NCI-H510A (cell line): ENCODE measurements at regions not wholly inside any gene's neighbourhood (a gene's known extent, or its start where the extent isn't known, plus 50 kb on each side); places are given as distances from the start of the nearest gene placed in this dataset.

Experiments used
- DNase-seq: peaks from one replicate; lab custom pipeline; 2025; lab: John Stamatoyannopoulos, UW

DNA sequence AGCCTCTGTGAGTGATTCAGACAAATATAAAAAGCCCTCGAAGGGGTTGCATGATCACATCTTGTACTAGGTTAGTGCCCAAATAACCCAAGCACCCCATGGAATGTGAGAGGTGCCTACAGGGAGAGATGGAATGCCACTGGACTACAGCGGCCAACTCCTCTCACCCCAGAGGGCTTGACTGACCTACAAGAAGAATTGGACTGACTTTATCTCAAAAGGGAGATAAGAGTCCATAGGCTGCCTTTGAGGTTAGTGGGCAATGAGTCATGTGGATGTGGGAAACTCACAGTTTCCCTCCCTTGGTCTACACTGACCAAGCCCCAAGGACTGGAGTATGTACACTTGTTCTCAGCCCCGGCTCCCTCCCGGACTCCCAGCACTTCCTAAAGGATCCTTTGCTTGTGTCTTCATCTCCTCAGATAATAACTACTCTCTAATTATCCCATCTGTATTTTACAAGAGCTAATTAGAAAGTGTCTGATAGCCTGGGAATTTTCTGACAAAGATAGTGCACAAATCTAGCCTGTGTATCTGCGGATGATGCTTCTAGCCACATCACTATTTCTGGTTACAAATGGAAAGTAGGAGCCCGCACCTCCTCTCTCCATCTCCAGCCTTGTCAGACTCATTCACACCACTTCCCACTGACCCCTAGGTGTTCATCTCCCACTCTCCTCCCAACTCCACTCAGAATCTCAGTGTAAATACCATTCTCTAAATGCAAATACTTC, 547.8 kb upstream of the TBL1XR1 start:
- DNase-seq, result no peak

- no peak for DNase-seq
Measured at GRCh38 chr3:177745607-177746005, 548.3 kb upstream of the TBL1XR1 start.

- DNase-seq, result no peak
Measured at GRCh38 chr3:177746337-177746933, 549.2 kb upstream of the TBL1XR1 start.

DNA sequence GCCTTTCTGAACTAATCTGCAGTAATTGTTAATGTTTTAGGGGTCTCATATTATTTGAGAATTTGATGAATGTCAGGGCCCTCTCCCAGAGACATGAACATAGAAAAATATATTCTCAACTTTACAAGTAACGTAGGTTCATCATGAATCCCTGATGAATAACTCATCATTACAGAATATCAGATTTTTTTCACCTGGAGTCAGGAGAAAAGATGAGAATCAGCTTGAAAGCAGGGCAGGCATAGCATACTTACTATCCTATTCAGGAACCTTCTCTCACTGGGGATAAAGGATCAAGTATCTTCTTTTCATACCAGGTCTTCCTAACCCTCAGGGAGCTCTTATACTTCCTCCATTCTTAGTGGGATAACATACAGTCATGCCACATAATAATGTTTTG, 552.6 kb upstream of the TBL1XR1 start:
- no peak for DNase-seq

GRCh38 chr3:177750436-177750835, 553.2 kb upstream of the TBL1XR1 start:
- DNase-seq, result no peak

DNA sequence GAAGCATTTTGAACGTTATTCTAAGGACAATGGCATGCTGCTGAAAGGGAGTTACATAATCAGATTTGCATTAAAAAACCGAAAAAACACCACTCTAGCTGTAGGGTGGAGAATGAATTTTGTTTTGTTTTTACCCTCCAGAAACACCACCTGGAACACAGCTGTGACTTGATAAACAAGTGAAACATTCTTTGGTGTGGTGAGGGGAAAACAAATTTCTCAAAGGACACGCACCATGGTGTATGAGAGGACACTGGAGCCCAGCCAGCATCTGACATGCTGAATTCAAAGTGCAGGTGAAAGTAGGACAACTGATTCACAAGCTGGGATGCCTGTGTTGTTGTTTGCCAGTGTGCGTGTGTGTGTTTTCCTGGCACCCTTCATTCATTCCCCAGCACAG, 554.5 kb upstream of the TBL1XR1 start:
- no peak for DNase-seq

DNA sequence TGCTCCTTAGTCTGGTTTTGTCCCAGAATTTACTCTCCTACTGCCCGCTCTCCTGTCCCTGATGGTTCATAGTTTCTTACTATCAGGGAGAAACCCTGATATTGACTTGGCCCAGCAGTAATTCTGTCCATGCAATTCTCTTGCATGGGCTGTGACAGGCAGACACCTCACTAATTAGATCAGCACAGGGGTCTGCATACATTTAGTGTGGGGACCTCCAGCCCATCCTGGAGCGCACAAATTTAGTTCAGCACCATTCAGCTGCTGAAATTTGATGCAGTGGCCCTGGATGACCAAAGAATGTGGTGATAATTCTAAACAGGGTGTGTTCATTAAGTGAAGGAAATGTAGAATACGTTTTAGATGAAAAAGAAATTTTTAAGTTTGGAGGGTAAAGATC, 555.5 kb upstream of the TBL1XR1 start:
- no peak for DNase-seq

GRCh38 chr3:177753451-177754155, 556.3 kb upstream of the TBL1XR1 start:
- no peak for DNase-seq

DNA sequence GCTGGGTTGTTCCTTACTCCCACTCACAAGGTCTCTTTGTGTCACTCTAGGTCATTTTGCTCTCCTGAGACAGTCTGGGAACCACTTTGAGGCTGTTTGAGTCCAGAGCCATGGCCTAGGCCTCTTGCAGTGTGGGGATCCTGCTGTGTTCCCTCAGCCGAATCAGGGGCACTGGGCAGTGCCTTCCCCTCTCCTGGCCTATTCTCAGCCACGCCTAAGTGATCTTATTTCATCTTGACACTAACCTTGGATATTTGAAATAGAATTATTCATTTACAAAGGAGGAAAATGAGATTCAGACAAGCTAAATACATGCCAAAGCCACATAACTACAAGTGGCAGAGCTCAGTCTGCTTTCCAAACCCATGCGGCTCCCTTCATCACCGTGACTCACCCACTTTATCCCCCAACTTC, 557.2 kb upstream of the TBL1XR1 start:
- no peak for DNase-seq

- DNase-seq, result no peak
Measured at GRCh38 chr3:177758126-177758525, 560.8 kb upstream of the TBL1XR1 start.

- DNase-seq, result no peak
Measured at GRCh38 chr3:177760803-177761202, 563.5 kb upstream of the TBL1XR1 start.

- no peak for DNase-seq
Measured at GRCh38 chr3:177764377-177764912, 567.2 kb upstream of the TBL1XR1 start.

DNA sequence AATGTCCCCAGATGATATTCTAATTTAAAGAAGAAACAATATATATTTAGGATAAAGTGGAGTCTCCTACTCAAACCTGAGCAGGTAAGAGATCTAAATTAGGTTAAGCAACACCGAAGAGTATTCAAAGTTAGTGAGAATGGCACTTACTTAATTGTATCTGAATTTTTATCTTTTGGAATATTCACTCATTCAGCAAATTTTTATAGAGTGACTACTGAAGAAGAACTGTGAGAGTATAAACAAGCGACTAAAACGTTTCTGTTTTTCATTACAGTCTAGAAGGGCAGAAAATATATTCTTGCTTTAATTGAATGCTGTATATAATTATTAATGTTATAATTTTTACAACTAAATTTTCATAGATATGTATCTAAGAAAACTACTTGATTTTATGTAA, 567.7 kb upstream of the TBL1XR1 start:
- no peak for DNase-seq

- DNase-seq, result no peak
Measured at GRCh38 chr3:177770383-177771230, 573.3 kb upstream of the TBL1XR1 start.

DNA sequence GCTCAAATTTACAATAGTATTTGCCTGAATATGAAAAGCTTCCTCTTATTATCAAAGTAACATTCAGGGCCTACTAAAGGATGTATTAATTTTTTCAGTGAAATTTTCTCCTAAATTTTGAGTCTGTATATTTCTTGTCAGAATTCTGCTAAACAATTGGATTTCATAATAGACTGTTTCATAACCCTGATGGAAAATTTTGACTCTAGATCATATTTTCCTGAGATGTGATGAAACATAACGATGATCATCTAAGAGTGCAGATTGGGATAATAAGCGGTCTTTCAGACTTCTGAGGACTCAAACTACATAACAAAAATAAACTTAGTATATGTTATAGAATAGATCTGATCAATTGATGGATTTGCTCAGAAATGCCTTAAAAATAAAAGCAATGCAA, 574.5 kb upstream of the TBL1XR1 start:
- no peak for DNase-seq

DNA sequence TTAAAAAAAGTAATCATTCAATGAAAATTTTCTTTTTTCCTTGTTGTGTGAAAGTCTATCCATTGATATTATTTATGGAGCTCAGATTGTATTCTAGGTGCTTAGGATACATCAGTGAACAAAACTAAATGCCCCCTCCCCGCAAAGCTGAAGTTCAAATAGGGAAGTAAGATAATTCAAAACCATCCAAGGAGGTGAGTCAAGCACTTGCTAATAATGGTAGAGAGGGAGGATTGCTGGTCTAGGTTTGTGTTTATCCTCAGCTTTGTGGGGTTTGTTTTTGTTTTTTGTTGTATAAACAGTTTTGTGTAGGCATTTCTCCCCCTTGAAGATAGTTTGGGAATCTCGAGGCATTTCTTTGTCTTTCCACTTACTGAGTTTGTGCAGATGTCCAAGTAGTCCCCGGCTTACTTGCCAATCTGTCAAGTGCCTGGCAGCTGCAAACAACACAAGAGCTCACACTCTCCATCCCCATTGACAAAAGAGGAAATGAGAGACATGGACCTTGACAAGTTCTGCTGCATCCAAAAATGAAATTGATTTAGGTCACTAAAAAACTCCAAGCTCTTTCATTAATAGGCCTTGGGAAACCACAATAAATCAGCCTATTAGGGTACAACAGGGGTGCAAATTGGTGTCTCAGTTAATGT, 575.8 kb upstream of the TBL1XR1 start:
- peak; percentile 29 for DNase-seq

GRCh38 chr3:177773717-177774116, 576.4 kb upstream of the TBL1XR1 start:
- no peak for DNase-seq

DNA sequence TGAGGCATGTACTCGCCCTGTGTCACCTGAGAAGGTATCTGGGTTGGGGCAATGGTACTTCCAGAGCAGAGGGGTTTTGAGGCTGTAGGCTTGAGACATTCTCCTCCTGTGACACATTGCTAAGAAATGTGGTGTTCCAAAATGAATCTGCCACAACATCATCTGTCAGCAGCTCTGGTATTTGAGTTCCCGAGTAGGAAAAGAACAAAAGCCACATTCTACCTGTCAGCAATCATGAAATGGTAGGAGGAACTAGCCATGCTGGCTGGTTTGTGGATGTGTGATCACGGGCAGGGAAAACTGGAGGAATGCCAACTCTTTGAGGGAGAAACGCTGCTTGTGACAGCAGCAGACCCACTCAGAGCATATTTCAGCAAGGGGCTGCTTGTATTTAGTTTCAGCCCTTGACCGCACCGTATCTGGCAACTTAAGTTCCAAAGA, 579.4 kb upstream of the TBL1XR1 start:
- DNase-seq, result peak; percentile 9

GRCh38 chr3:177777699-177778098, 580.4 kb upstream of the TBL1XR1 start:
- no peak for DNase-seq

DNA sequence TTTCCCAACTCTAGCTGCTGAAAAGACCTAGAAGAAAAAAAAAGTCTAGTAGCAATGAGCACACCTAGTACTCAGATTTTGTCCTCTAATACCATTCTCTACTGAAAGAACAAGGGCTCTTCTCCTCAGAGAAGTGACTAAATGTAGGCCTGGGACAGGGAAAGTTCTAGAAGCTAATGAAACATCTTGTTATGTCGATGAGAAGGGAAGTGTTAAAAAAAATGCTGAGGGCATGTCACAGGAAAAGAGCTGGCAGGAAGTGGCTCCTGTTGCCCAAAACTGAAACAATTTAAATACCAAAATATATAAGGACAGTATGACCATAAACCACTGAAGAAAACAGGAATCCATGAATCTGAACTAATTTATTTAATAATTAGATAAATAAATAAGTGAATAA, 581.4 kb upstream of the TBL1XR1 start:
- DNase-seq, result no peak

DNA sequence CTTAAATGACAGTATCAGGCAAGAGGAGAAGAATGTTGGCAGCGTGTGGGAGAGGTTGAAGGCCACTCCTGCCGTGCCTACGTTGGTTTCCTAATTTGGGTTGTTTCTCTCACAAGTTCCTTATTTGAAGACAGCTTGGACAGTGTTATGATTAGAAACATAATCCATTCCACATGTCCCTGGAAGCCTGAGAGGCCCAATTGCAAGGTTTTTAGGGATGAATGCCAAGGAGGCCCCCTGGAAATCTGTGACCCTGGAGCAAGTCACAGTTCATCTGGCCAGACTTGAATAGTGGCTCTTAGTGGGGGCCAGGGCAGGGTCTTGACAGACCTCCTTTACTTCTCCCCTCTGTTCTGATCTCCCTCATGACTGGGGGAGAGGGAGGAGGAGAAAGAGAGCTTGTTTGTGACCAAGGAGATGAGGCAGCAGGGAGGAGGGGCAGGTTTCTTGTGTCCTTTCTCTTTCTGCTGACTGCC, 584.4 kb upstream of the TBL1XR1 start:
- DNase-seq, result no peak
